ENCODE measurements at regions not wholly inside any gene's neighbourhood (a gene's known extent, or its start where the extent isn't known, plus 50 kb on each side); places are given as distances from the start of the nearest gene placed in this dataset.

GRCh38 chr2:221876016-221876415 is 303.9 kb upstream of the EPHA4 start:
- Histone ChIP-seq H3K9me3 (ENCODE audit: control insufficient read depth, low read length) (no peaks in the 10 kb centered on the region), H3K4me3 (ENCODE audit: low read length) (no peak overlapping the region), H3K4me1 (ENCODE audit: control insufficient read depth, insufficient read depth, low read length) (no peaks in the 10 kb centered on the region), H3K27me3 (ENCODE audit: control insufficient read depth, insufficient read depth) (no peaks in the 10 kb centered on the region), H3K27ac (ENCODE audit: low read length) (no peak overlapping the region)
- intact Hi-C loops (cut with DNase I) = no loop called here
- ATAC-seq (no peak), DNase-seq (no peak)

GRCh38 chr2:221874444-221874843 is 302.3 kb upstream of the EPHA4 start:
- Histone ChIP-seq H3K27ac (ENCODE audit: low read length) (no peak overlapping the region), H3K4me1 (ENCODE audit: control insufficient read depth, insufficient read depth, low read length) (no peaks in the 10 kb centered on the region), H3K9me3 (ENCODE audit: control insufficient read depth, low read length) (no peaks in the 10 kb centered on the region), H3K27me3 (ENCODE audit: control insufficient read depth, insufficient read depth) (no peaks in the 10 kb centered on the region), H3K4me3 (ENCODE audit: low read length) (no peak overlapping the region)
- intact Hi-C loops (cut with DNase I) = no loop called here
- DNase-seq (no peak), ATAC-seq (no peak)
- WGBS = 86% methylated on average over 2 of the region's 2 CpGs

GRCh38 chr2:221857719-221858118 is 285.6 kb upstream of the EPHA4 start:
- no peak for DNase-seq
- Histone ChIP-seq H3K4me3 (ENCODE audit: low read length) (no peak overlapping the region), H3K27me3 (ENCODE audit: control insufficient read depth, insufficient read depth) (no peaks in the 10 kb centered on the region), H3K4me1 (ENCODE audit: control insufficient read depth, insufficient read depth, low read length) (no peaks in the 10 kb centered on the region), H3K9me3 (ENCODE audit: control insufficient read depth, low read length) (no peaks in the 10 kb centered on the region), H3K27ac (ENCODE audit: low read length) (no peak overlapping the region)
- ATAC-seq = no peak
- intact Hi-C loops (cut with DNase I) = no loop called here
- 57% methylated on average over 2 of the region's 2 CpGs for WGBS

GRCh38 chr2:221853297-221853696 is 281.2 kb upstream of the EPHA4 start:
- Histone ChIP-seq H3K27me3 (ENCODE audit: control insufficient read depth, insufficient read depth) (no peaks in the 10 kb centered on the region), H3K4me3 (ENCODE audit: low read length) (no peak overlapping the region), H3K4me1 (ENCODE audit: control insufficient read depth, insufficient read depth, low read length) (no peaks in the 10 kb centered on the region), H3K27ac (ENCODE audit: low read length) (no peak overlapping the region), H3K9me3 (ENCODE audit: control insufficient read depth, low read length) (no peaks in the 10 kb centered on the region)
- WGBS = 44% methylated on average over 1 of the region's 1 CpG
- intact Hi-C loops (cut with DNase I) = no loop called here
- DNase-seq = no peak
- ATAC-seq = no peak

GRCh38 chr2:221851531-221852045 is 279.5 kb upstream of the EPHA4 start:
- no peaks in the 10 kb centered on the region for H3K4me1 ChIP-seq (ENCODE audit: control insufficient read depth, insufficient read depth, low read length)
- no peaks in the 10 kb centered on the region for H3K27me3 ChIP-seq (ENCODE audit: control insufficient read depth, insufficient read depth)
- ATAC-seq = no peak
- H3K9me3 ChIP-seq (ENCODE audit: control insufficient read depth, low read length) = no peaks in the 10 kb centered on the region
- DNase-seq = no peak
- no peak overlapping the region for H3K4me3 ChIP-seq (ENCODE audit: low read length)
- intact Hi-C loops (cut with DNase I) = no loop called here
- WGBS = 88% methylated on average over 2 of the region's 2 CpGs
- H3K27ac ChIP-seq (ENCODE audit: low read length) = no peak overlapping the region

GRCh38 chr2:221850076-221850475 is 278.0 kb upstream of the EPHA4 start:
- DNase-seq (no peak), ATAC-seq (no peak)
- Histone ChIP-seq H3K4me3 (ENCODE audit: low read length) (no peak overlapping the region), H3K4me1 (ENCODE audit: control insufficient read depth, insufficient read depth, low read length) (no peaks in the 10 kb centered on the region), H3K27me3 (ENCODE audit: control insufficient read depth, insufficient read depth) (no peaks in the 10 kb centered on the region), H3K9me3 (ENCODE audit: control insufficient read depth, low read length) (no peaks in the 10 kb centered on the region), H3K27ac (ENCODE audit: low read length) (no peak overlapping the region)
- WGBS = 54% methylated on average over 3 of the region's 3 CpGs
- intact Hi-C loops (cut with DNase I) = no loop called here

GRCh38 chr2:221848286-221848685 is 276.2 kb upstream of the EPHA4 start:
- 88% methylated on average over 4 of the region's 4 CpGs for WGBS
- no peak for ATAC-seq
- Histone ChIP-seq H3K4me1 (ENCODE audit: control insufficient read depth, insufficient read depth, low read length) (no peaks in the 10 kb centered on the region), H3K27me3 (ENCODE audit: control insufficient read depth, insufficient read depth) (no peaks in the 10 kb centered on the region), H3K4me3 (ENCODE audit: low read length) (no peak overlapping the region), H3K9me3 (ENCODE audit: control insufficient read depth, low read length) (no peaks in the 10 kb centered on the region), H3K27ac (ENCODE audit: low read length) (no peak overlapping the region)
- DNase-seq = no peak
- intact Hi-C loops (cut with DNase I) = no loop called here

GRCh38 chr2:221845021-221845365 is 272.9 kb upstream of the EPHA4 start:
- Histone ChIP-seq H3K9me3 (ENCODE audit: control insufficient read depth, low read length) (no peaks in the 10 kb centered on the region), H3K27me3 (ENCODE audit: control insufficient read depth, insufficient read depth) (no peaks in the 10 kb centered on the region), H3K27ac (ENCODE audit: low read length) (no peak overlapping the region), H3K4me1 (ENCODE audit: control insufficient read depth, insufficient read depth, low read length) (no peaks in the 10 kb centered on the region), H3K4me3 (ENCODE audit: low read length) (no peak overlapping the region)
- DNase-seq (no peak), ATAC-seq (no peak)
- WGBS = 59% methylated on average over 2 of the region's 2 CpGs
- intact Hi-C loops (cut with DNase I) = no loop called here

GRCh38 chr2:221844212-221845020 is 272.3 kb upstream of the EPHA4 start:
- Histone ChIP-seq H3K4me3 (ENCODE audit: low read length) (no peak overlapping the region), H3K27me3 (ENCODE audit: control insufficient read depth, insufficient read depth) (no peaks in the 10 kb centered on the region), H3K27ac (ENCODE audit: low read length) (no peak overlapping the region), H3K9me3 (ENCODE audit: control insufficient read depth, low read length) (no peaks in the 10 kb centered on the region), H3K4me1 (ENCODE audit: control insufficient read depth, insufficient read depth, low read length) (no peaks in the 10 kb centered on the region)
- intact Hi-C loops (cut with DNase I) = no loop called here
- 35% methylated on average over 2 of the region's 2 CpGs for WGBS
- ATAC-seq (no peak), DNase-seq (no peak)

GRCh38 chr2:221836095-221836494 is 264.0 kb upstream of the EPHA4 start:
- WGBS = 70% methylated on average over 3 of the region's 3 CpGs
- Histone ChIP-seq H3K4me3 (ENCODE audit: low read length) (no peak overlapping the region), H3K27me3 (ENCODE audit: control insufficient read depth, insufficient read depth) (no peaks in the 10 kb centered on the region), H3K4me1 (ENCODE audit: control insufficient read depth, insufficient read depth, low read length) (no peaks in the 10 kb centered on the region), H3K27ac (ENCODE audit: low read length) (no peak overlapping the region), H3K9me3 (ENCODE audit: control insufficient read depth, low read length) (no peaks in the 10 kb centered on the region)
- no peak for DNase-seq
- intact Hi-C loops (cut with DNase I) = no loop called here
- ATAC-seq = no peak

GRCh38 chr2:221833966-221834365 is 261.9 kb upstream of the EPHA4 start:
- WGBS = 67% methylated on average over 2 of the region's 2 CpGs
- Histone ChIP-seq H3K27me3 (ENCODE audit: control insufficient read depth, insufficient read depth) (no peaks in the 10 kb centered on the region), H3K4me1 (ENCODE audit: control insufficient read depth, insufficient read depth, low read length) (no peaks in the 10 kb centered on the region), H3K4me3 (ENCODE audit: low read length) (no peak overlapping the region), H3K27ac (ENCODE audit: low read length) (no peak overlapping the region), H3K9me3 (ENCODE audit: control insufficient read depth, low read length) (no peaks in the 10 kb centered on the region)
- no peak for DNase-seq
- no peak for ATAC-seq
- intact Hi-C loops (cut with DNase I) = no loop called here

- 88% methylated on average over 2 of the region's 2 CpGs for WGBS
- no peak overlapping the region for H3K27ac ChIP-seq (ENCODE audit: low read length)
- no peaks in the 10 kb centered on the region for H3K9me3 ChIP-seq (ENCODE audit: control insufficient read depth, low read length)
- no peaks in the 10 kb centered on the region for H3K27me3 ChIP-seq (ENCODE audit: control insufficient read depth, insufficient read depth)
- intact Hi-C loops (cut with DNase I) = no loop called here
- DNase-seq (no peak), ATAC-seq (no peak)
- no peaks in the 10 kb centered on the region for H3K4me1 ChIP-seq (ENCODE audit: control insufficient read depth, insufficient read depth, low read length)
- no peak overlapping the region for H3K4me3 ChIP-seq (ENCODE audit: low read length)
These were observed 258.9 kb upstream of the EPHA4 start for GRCh38 chr2:221831051-221831450.

Data from right cardiac atrium (tissue), 5 donors.